ENCODE measurements at regions not wholly inside any gene's neighbourhood (a gene's known extent, or its start where the extent isn't known, plus 50 kb on each side); places are given as distances from the start of the nearest gene placed in this dataset.

- no peak for TF ChIP-seq CTCF (IDR thresholded peaks at IDR 0.05)
- no peak for TF ChIP-seq POLR2A (IDR thresholded peaks at IDR 0.05)
- no peak for TF ChIP-seq POLR2AphosphoS5 (IDR thresholded peaks at IDR 0.05)
Observed at GRCh38 chrX:102833136-102833535, 103.9 kb upstream of the RAB40AL start.

All from breast epithelium (tissue), 3 donors.